ENCODE measurements at regions not wholly inside any gene's neighbourhood (a gene's known extent, or its start where the extent isn't known, plus 50 kb on each side); places are given as distances from the start of the nearest gene placed in this dataset.

DNA sequence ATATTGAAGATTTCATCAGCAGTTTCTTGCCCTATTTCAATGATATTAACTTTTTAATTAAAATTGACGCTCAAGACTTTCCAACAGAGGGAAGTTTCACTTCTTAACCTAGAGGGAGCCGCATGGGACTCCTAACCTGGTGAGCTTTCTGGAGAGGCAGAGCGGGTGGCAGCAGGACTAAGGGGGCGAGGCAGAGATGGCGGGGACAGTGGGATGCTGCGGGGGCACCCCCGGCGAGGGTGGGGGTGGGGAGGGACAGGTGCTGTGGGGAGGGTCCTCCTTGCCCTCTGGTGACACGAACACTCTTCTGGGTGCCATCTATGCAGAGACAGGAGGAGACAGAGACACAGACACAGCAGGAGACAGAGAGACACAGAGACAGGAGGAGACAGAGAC is 104.4 kb downstream of the ADRA2C start (continued):
- TF ChIP-seq CHD2 (IDR thresholded peaks at IDR 0.05; ENCODE audit: borderline replicate concordance, low read depth, low read length) (no peak), MYB (IDR thresholded peaks at IDR 0.05; ENCODE audit: borderline replicate concordance, low read depth, low read length) (no peak)

DNA sequence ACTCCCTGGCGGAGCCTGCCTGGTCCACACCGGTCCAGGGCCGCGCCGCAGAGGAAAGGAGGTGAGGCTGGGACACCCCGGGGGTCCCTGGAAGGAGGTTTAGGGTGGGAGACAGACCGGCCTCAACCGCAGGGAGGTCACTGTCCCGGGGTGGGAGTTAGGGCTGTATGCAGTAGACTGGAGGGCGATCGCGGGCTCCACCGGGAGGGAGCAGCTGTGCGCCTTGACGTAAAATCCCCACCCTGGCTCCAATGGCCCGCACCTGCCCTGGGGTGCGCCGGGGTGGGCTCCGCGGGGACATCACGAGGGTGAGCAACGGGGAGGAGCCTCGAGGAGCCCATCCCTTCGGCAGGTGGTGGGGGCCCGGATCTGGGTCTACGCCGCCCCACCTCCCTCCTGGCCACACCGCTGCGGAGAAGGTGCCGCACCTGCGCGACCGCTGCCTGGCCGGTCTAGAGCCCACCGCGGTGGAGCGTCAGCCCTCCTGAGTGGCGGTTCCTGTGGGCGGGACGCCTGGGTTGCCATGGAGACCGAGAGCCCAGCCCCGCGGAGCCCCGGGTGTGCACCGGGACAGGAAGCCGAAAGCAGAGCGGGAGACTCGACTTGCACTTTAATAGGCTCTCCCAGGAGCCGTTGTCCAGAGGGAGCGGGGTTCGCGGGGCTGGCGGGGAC is 105.1 kb downstream of the ADRA2C start:
- DNase-seq (ENCODE audit: low read depth, low spot score), result no peak
- CTCF ChIA-PET, result no interaction called here
- POLR2A ChIA-PET, result no interaction called here
- WGBS (ENCODE audit: insufficient coverage, insufficient replicate concordance, low lambda C conversion rate, missing lambda C conversion rate), result 13% methylated on average over 49 of the region's 53 CpGs
- intact Hi-C loops (cut with micrococcal nuclease; ENCODE audit: unreplicated experiment) (no loop called here), in situ Hi-C loops (cut with MboI) (no loop called here)
- no peak for ATAC-seq
- no TSS peak for BruUV-seq (replicated peaks)
- H4K20me1 ChIP-seq (ENCODE audit: control insufficient read depth, insufficient read depth), result no peaks in the 10 kb centered on the region
- no peak overlapping the region for H3K9ac ChIP-seq (ENCODE audit: control insufficient read depth, insufficient read depth, low read length)
- H3K27ac ChIP-seq (ENCODE audit: control insufficient read depth, insufficient read depth), result no peak overlapping the region
- H3K9me3 ChIP-seq (replicated peaks; ENCODE audit: control insufficient read depth, insufficient read depth, low read length), result no peaks in the 10 kb centered on the region; the same call in 2 of the 3 replicates
- TF ChIP-seq HDAC6 (IDR thresholded peaks at IDR 0.05; ENCODE audit: unreplicated experiment), result no peak
- TF ChIP-seq ZNF384 (IDR thresholded peaks at IDR 0.05; ENCODE audit: borderline replicate concordance, low read depth, low read length), result no peak
- no peak for TF ChIP-seq KAT2A (conservative IDR thresholded peaks at IDR 0.05; ENCODE audit: control insufficient read depth, low read depth, low read length)
- no peak for TF ChIP-seq MXI1 (IDR thresholded peaks at IDR 0.05; ENCODE audit: low read depth, low read length)
- no peak for TF ChIP-seq ZNF24 (IDR thresholded peaks at IDR 0.05)
- no peak for TF ChIP-seq SUZ12 (IDR thresholded peaks at IDR 0.05; ENCODE audit: unreplicated experiment)
- no peak for TF ChIP-seq TCF3 (IDR thresholded peaks at IDR 0.05; ENCODE audit: borderline replicate concordance, insufficient read depth, low read depth, low read length)
- TF ChIP-seq, protein P1, sequence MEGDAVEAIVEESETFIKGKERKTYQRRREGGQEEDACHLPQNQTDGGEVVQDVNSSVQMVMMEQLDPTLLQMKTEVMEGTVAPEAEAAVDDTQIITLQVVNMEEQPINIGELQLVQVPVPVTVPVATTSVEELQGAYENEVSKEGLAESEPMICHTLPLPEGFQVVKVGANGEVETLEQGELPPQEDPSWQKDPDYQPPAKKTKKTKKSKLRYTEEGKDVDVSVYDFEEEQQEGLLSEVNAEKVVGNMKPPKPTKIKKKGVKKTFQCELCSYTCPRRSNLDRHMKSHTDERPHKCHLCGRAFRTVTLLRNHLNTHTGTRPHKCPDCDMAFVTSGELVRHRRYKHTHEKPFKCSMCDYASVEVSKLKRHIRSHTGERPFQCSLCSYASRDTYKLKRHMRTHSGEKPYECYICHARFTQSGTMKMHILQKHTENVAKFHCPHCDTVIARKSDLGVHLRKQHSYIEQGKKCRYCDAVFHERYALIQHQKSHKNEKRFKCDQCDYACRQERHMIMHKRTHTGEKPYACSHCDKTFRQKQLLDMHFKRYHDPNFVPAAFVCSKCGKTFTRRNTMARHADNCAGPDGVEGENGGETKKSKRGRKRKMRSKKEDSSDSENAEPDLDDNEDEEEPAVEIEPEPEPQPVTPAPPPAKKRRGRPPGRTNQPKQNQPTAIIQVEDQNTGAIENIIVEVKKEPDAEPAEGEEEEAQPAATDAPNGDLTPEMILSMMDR (IDR thresholded peaks at IDR 0.05 in 2 of 3, conservative IDR thresholded peaks at IDR 0.05 in 1 of 3; ENCODE audit: control insufficient read depth in 2 of 3, extremely low read depth in 1 of 3, insufficient read depth in 1 of 3, low read depth in 3 of 3, low read length in 3 of 3), result no peak
- TF ChIP-seq CHD1 (IDR thresholded peaks at IDR 0.05; ENCODE audit: low read depth, low read length), result no peak
- TF ChIP-seq ATF7 (IDR thresholded peaks at IDR 0.05; ENCODE audit: low read depth), result no peak
- TF ChIP-seq RELA (IDR thresholded peaks at IDR 0.05; ENCODE audit: borderline replicate concordance, partially characterized antibody), result no peak
- TF ChIP-seq ZZZ3 (IDR thresholded peaks at IDR 0.05; ENCODE audit: control insufficient read depth, insufficient read length, low read depth), result no peak
- no peak for TF ChIP-seq RB1 (IDR thresholded peaks at IDR 0.05; ENCODE audit: borderline replicate concordance)
- TF ChIP-seq SMAD1 (IDR thresholded peaks at IDR 0.05; ENCODE audit: low read depth, partially characterized antibody), result no peak
- TF ChIP-seq KLF5 (IDR thresholded peaks at IDR 0.05; ENCODE audit: partially characterized antibody), result no peak
- no peaks in the 10 kb centered on the region for H3K79me2 ChIP-seq (ENCODE audit: control insufficient read depth, insufficient read depth, low read length)
- RAD21 ChIA-PET (ENCODE audit: unreplicated experiment), result no interaction called here
- H3K36me3 ChIP-seq (ENCODE audit: control insufficient read depth in 2 of 2, insufficient read depth in 2 of 2, low read length in 1 of 2), result no peaks in the 10 kb centered on the region
- no peaks in the 10 kb centered on the region for H3K4me1 ChIP-seq (ENCODE audit: control insufficient read depth, insufficient read depth, low read length)
- SMC1A ChIA-PET (ENCODE audit: uncharacterized antibody, unreplicated experiment), result no interaction called here
- H3K27me3 ChIP-seq (replicated peaks in 1 of 2; ENCODE audit: control insufficient read depth in 2 of 2, insufficient read depth in 2 of 2, low read length in 1 of 2), result peaks cover 0 to 4% of the 10 kb centered on the region in 2 experiments; a peak in 2 of 4 replicates
- no peak overlapping the region for H2AFZ ChIP-seq (ENCODE audit: control insufficient read depth, low read depth, low read length)
- H3K4me2 ChIP-seq (ENCODE audit: control insufficient read depth, insufficient read depth), result no peak overlapping the region
- H3K4me3 ChIP-seq, result no peak overlapping the region
- no peak for FAIRE-seq

Measured in GM12878 (cell line).